Brain microvascular endothelial cell (primary cell): ENCODE measurements at regions not wholly inside any gene's neighbourhood (a gene's known extent, or its start where the extent isn't known, plus 50 kb on each side); places are given as distances from the start of the nearest gene placed in this dataset.

Experiments used
- DNase-seq: peaks from one replicate; pipeline ENCODE4 v3.0.0-alpha.2; 2020
- H3K27ac ChIP-seq: fragments of 250-450 bp; sonication (Bioruptor Pico); 2 replicates; pipeline ENCODE4 v1.5.1; 2020; ENCODE audit warnings: mild to moderate bottlenecking, moderate library complexity
- H3K27me3 ChIP-seq: fragments of 250-450 bp; sonication (Bioruptor Pico); replicated peaks from 2 replicates; pipeline ENCODE4 v1.5.1; 2020; ENCODE audit warnings: mild to moderate bottlenecking
- H3K36me3 ChIP-seq: fragments of 250-450 bp; sonication (Bioruptor Pico); replicated peaks from 2 replicates; pipeline ENCODE4 v1.5.1; 2020; ENCODE audit warnings: mild to moderate bottlenecking
- H3K4me3 ChIP-seq: 2 replicates; pipeline ENCODE4 v1.5.1; 2011; ENCODE audit warnings: low read depth, mild to moderate bottlenecking, control low read depth, low read length, moderate library complexity
- CTCF ChIP-seq: IDR thresholded peaks from 2 replicates; pipeline ENCODE4 v1.5.1; 2011; ENCODE audit warnings: low read depth, mild to moderate bottlenecking, moderate library complexity, low read length, control low read depth, inconsistent platforms; ENCODE audit errors: missing control alignments
- in situ Hi-C: cut with HindIII; loops from 2 replicates; pipeline ENCODE4 v1.10.0; 2017; ENCODE audit warnings: low sequenced_read_pairs, low pct_ligation_motif_present

- H3K27me3 ChIP-seq, result no peaks in the 10 kb centered on the region
- peak; percentile 12 for DNase-seq
- in situ Hi-C loops, result no loop called here
- no peak overlapping the region for H3K4me3 ChIP-seq
- H3K27ac ChIP-seq, result no peak overlapping the region
- TF ChIP-seq CTCF, result no peak
- H3K36me3 ChIP-seq, result no peaks in the 10 kb centered on the region
Measured at GRCh38 chr5:170451747-170452365, 52.0 kb upstream of the KCNIP1 start.

DNA sequence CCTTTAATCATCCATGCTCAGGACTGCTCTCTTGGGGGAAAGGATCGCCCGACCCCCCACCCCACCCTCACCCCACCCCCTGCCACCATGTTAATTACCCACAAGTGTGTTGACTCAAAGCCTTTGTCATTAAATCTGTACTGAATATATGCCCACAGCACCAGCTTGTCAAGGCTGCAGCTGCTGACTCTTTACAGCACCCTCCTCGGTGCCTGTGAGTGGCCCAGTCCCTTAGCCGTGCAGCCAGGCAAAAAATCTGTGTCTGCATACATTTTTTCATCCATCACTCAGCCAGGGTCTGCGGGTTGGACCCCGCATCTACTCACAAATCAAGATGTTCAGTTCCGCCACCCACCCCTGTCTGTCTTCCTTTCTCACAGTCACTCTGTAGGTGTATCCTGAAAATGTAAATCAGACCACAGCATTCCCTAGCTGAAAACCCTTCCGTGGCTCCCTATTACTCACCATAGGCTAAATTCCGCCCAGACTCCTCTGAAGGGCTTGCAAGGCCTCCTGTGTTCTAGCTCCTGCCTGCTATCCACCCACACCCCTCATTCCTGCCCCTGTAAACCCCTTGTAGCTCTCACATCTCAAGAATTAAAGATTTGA is 53.7 kb upstream of the KCNIP1 start:
- in situ Hi-C loops, result no loop called here
- H3K27me3 ChIP-seq, result no peaks in the 10 kb centered on the region

DNA sequence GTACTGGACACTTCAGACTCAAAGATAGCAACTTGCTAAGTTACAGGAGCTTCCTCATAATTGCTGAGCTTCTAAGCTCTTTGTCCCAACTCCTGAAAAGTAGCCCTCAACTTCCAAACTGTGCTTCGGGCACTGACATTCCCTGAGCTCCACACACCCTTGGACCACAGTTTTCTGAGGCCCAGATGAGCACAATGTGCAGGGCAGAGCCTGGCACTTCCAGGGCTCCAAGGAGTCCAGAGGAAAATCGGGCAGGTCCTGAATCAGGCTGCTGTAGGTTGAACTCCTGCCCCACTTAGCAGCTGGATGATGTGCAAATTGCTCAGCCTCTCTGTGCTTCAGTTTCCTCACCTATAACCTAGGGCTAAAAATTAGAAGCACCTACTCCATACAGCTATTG is 54.6 kb upstream of the KCNIP1 start:
- no peak overlapping the region for H3K27ac ChIP-seq
- H3K27me3 ChIP-seq, result no peaks in the 10 kb centered on the region
- DNase-seq, result no peak
- in situ Hi-C loops, result no loop called here
- TF ChIP-seq CTCF, result no peak
- H3K36me3 ChIP-seq, result no peaks in the 10 kb centered on the region
- H3K4me3 ChIP-seq, result no peak overlapping the region

More for the DNA sequence above, 53.7 kb upstream of the KCNIP1 start:
- Histone ChIP-seq H3K36me3 (no peaks in the 10 kb centered on the region), H3K27ac (no peak overlapping the region), H3K4me3 (no peak overlapping the region)
- TF ChIP-seq CTCF, result no peak
- no peak for DNase-seq

DNA sequence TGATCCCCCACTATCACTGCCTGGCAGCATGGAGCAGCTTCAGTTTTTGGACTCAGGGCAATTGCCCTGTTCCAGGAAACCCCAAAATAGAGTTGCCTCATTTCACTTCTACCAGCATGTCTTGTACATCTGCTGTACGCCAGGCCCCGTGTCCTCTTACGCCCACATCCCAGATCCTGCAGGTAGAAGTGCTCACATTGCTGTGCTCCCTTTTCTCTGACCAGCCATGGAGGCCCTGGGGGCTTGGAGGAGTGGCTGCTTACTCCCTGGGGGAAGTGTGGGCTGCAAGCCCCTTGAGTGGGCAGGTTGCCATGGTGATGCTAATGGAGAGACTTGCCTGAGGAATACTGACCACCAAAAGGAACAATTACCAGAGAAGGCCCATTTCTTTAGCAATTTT is 55.6 kb upstream of the KCNIP1 start:
- no peak for DNase-seq
- H3K27me3 ChIP-seq, result no peaks in the 10 kb centered on the region
- in situ Hi-C loops, result no loop called here

DNA sequence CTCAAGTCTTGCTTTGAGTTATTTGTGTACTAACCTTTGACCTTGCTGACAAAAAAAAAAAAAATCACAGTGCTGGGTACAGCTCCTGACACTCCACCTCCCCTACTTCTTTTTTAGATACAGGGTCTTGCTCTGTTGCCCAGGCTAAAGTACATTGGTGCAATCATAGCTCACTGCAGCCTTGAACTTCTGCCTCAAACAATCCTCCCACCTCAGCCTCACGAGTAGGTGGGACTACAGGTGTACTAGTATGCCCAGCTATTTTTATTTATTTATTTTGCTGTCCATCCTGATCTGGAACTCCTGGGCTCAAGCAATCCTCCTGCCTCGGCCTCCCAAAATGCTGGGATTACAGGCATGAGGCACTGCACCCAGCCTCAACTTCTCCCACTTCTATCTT is 57.2 kb upstream of the KCNMB1 start:
- H3K27ac ChIP-seq, result no peak overlapping the region
- no peak overlapping the region for H3K4me3 ChIP-seq
- TF ChIP-seq CTCF, result no peak
- DNase-seq, result no peak
- no peaks in the 10 kb centered on the region for H3K27me3 ChIP-seq
- in situ Hi-C loops, result no loop called here
- no peaks in the 10 kb centered on the region for H3K36me3 ChIP-seq

More for the DNA sequence above, 55.6 kb upstream of the KCNIP1 start:
- TF ChIP-seq CTCF, result no peak
- Histone ChIP-seq H3K27ac (no peak overlapping the region), H3K4me3 (no peak overlapping the region), H3K36me3 (no peaks in the 10 kb centered on the region)

- Histone ChIP-seq H3K4me3 (no peak overlapping the region), H3K27me3 (no peaks in the 10 kb centered on the region), H3K27ac (no peak overlapping the region), H3K36me3 (no peaks in the 10 kb centered on the region)
- in situ Hi-C loops, result no loop called here
- DNase-seq, result no peak
- TF ChIP-seq CTCF, result no peak
Measured at GRCh38 chr5:170445936-170446335, 56.8 kb upstream of the KCNMB1 start.
